SK-N-SH treated with all-trans-retinoic acid at 6 μM for 48 hours (cell line): ENCODE measurements at regions not wholly inside any gene's neighbourhood (a gene's known extent, or its start where the extent isn't known, plus 50 kb on each side); places are given as distances from the start of the nearest gene placed in this dataset.

Experiments
- ESRRG ChIP-seq: fragments of 250-450 bp; sonication (Bioruptor Pico); IDR thresholded peaks from 2 replicates; pipeline ENCODE4 v1.6.1; 2021; ENCODE audit warnings: mild to moderate bottlenecking
- ZFP3 ChIP-seq: fragments of 250-450 bp; sonication (Bioruptor Pico); IDR thresholded peaks from 2 replicates; pipeline ENCODE4 v1.5.0; 2020; ENCODE audit warnings: mild to moderate bottlenecking, moderate library complexity
- ZFP30 ChIP-seq: fragments of 450-650 bp; formaldehyde crosslinking; IDR thresholded peaks from 2 replicates; pipeline ENCODE4 v1.5.0; 2022; ENCODE audit warnings: mild to moderate bottlenecking, moderate library complexity
- ZNF70 ChIP-seq: fragments of 450-650 bp; formaldehyde crosslinking; IDR thresholded peaks from 2 replicates; pipeline ENCODE4 v1.5.0; 2020; ENCODE audit warnings: mild to moderate bottlenecking, moderate library complexity
- ZNF8 ChIP-seq: fragments of 450-650 bp; formaldehyde crosslinking; IDR thresholded peaks from 2 replicates; pipeline ENCODE4 v1.5.0; 2020; ENCODE audit warnings: mild to moderate bottlenecking, moderate library complexity

DNA sequence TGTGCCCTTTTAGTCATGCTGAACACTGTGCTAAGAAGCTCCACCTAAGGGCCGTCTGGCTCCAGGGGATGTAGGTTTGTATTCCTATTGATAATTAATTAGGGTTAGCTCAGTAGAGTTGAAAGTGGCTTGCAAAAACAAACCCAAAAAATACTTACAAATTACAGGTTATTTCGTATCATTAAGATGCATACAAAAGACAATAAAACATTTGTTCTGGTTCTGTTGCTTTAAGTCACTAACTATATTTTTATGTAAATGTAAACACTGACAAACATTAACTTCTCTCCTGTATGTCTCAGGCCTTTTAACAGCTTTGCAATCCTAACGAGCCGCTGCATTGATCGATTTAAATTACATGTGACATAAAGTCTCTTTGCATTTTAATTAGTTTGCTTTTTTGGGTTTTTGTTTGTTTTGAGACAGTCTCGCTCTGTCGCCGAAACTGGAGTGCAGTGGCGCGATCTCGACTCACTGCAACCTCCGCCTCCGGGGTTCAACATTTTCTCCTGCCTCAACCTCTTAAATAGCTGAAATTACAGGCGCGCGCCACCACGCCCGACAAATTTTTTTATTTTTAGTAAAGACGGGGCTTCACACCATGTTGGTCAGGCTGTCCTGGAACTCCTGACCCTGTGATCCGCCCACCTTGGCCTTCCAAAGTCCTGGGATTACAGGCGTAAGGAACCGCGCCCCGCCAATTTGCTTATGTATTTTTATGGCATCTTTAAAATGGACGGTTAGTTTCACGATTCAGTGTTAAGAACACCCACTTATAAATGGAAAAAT lies 110.9 kb downstream of the HFE start:
- TF ChIP-seq ZFP3 (CRISPR knock-in tag) (no peak), ESRRG (0 out of 2 replicates have a peak, but pooled peaks have one; percentile 42), ZNF70 (no peak), ZNF8 (CRISPR knock-in tag) (no peak), ZFP30 (CRISPR knock-in tag) (no peak)
